ENCODE measurements at regions not wholly inside any gene's neighbourhood (a gene's known extent, or its start where the extent isn't known, plus 50 kb on each side); places are given as distances from the start of the nearest gene placed in this dataset.
A peak's percentile ranks its signal among the peaks of the same experiment; 100 is the strongest.

DNA sequence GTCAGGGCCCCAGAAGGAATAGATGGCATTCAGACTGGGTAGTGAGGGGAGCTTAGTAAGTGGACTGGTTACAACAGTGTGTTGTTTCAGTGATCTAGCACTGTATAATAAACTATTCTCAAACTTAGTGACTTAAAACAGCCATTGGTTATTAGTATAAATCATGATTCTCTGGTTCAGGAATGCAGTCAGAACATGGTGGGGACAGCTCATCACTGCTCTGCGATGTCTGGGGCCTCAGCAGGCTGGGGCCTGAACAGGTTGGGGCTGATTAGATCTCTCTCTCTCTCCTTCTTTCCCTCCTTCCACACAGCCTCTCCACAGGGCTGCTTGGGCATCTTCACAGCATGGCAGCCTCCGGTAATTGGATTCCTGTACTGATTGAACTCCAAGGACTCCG lies 160.4 kb downstream of the GATB start:
- DNase-seq (ENCODE audit: low read depth, low spot score), result no peak
- H3K4me1 Mint-ChIP-seq, result no peaks in the 10 kb centered on the region
- no peaks in the 10 kb centered on the region for H3K9me3 Mint-ChIP-seq
- no peaks in the 10 kb centered on the region for H3K36me3 Mint-ChIP-seq (ENCODE audit: low read depth)
- TF ChIP-seq, protein P1, sequence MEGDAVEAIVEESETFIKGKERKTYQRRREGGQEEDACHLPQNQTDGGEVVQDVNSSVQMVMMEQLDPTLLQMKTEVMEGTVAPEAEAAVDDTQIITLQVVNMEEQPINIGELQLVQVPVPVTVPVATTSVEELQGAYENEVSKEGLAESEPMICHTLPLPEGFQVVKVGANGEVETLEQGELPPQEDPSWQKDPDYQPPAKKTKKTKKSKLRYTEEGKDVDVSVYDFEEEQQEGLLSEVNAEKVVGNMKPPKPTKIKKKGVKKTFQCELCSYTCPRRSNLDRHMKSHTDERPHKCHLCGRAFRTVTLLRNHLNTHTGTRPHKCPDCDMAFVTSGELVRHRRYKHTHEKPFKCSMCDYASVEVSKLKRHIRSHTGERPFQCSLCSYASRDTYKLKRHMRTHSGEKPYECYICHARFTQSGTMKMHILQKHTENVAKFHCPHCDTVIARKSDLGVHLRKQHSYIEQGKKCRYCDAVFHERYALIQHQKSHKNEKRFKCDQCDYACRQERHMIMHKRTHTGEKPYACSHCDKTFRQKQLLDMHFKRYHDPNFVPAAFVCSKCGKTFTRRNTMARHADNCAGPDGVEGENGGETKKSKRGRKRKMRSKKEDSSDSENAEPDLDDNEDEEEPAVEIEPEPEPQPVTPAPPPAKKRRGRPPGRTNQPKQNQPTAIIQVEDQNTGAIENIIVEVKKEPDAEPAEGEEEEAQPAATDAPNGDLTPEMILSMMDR (conservative IDR thresholded peaks at IDR 0.05), result no peak
- H3K4me3 Mint-ChIP-seq, result no peak overlapping the region
- H3K27ac Mint-ChIP-seq (ENCODE audit: unreplicated experiment), result peak overlapping the region; percentile 5
- H3K27me3 Mint-ChIP-seq (ENCODE audit: low read depth), result no peaks in the 10 kb centered on the region

DNA sequence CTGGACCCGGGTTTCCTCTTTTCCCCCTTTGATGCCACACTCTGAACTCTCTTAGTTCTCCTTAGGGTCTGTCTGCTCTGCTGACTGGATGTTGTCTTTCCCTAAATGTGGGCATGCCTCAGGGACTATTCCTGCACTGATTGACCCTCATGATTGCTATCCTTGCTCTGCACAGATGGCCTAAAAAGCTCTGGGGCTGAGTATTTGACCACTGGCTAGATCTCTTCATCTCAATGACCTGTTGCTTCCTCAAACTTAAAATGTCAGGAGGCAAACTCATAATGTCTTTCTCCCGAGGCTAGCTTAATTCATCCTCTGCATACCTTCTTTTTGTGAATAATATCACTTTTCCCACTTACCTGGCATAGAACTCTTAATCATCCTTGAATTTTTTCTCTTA lies 157.4 kb downstream of the GATB start:
- Mint-ChIP-seq H3K4me1 (no peaks in the 10 kb centered on the region), H3K4me3 (no peak overlapping the region), H3K36me3 (ENCODE audit: low read depth) (no peaks in the 10 kb centered on the region), H3K9me3 (no peaks in the 10 kb centered on the region), H3K27ac (ENCODE audit: unreplicated experiment) (no peak overlapping the region), H3K27me3 (ENCODE audit: low read depth) (no peaks in the 10 kb centered on the region)
- no peak for DNase-seq (ENCODE audit: low read depth, low spot score)
- TF ChIP-seq, protein P1 (conservative IDR thresholded peaks at IDR 0.05), result no peak

DNA sequence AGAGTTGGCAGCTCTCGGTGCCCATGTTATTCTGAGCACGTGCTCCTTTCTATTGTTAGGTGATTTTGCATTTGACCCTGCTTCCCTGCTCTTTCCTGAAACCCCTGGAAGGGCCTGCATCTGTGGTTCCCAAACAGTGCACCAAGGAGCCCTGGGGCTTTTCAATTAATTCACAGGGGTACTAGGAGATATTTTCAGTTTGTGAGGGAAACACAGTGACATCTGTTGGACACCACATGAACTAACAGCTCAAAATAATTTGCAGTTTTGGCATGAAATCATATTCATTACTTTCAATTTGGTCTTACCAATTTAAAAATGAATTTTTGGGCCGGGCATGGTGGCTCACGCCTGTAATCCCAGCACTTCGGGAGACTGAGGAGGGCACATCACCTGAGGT lies 156.6 kb downstream of the GATB start:
- no peaks in the 10 kb centered on the region for H3K9me3 Mint-ChIP-seq
- no peaks in the 10 kb centered on the region for H3K27me3 Mint-ChIP-seq (ENCODE audit: low read depth)
- H3K4me3 Mint-ChIP-seq, result no peak overlapping the region
- DNase-seq (ENCODE audit: low read depth, low spot score), result no peak
- TF ChIP-seq, protein P1 (conservative IDR thresholded peaks at IDR 0.05), result peak; percentile 59
- H3K27ac Mint-ChIP-seq (ENCODE audit: unreplicated experiment), result no peak overlapping the region
- no peaks in the 10 kb centered on the region for H3K36me3 Mint-ChIP-seq (ENCODE audit: low read depth)
- H3K4me1 Mint-ChIP-seq, result no peaks in the 10 kb centered on the region

DNA sequence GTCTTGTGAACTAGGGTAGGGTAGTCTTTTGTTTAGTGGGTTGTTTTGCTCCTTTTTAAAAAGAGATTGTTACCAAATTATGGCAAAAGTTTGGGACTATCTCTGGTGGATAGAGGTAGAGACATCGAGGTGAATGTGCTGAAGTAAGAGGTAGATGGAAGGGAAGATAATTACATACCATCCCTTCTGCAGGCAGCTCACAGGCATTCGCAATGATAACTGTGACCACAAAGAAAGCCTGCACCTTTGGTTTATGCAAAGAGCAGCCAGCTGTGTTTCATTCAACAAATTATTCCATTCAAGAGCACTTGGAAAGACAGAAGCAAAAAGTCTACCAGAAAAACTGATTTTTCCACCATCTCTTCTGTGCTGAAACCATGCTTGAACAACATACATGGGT lies 155.6 kb downstream of the GATB start:
- no peaks in the 10 kb centered on the region for H3K9me3 Mint-ChIP-seq
- H3K36me3 Mint-ChIP-seq (ENCODE audit: low read depth), result no peaks in the 10 kb centered on the region
- H3K27ac Mint-ChIP-seq (ENCODE audit: unreplicated experiment), result no peak overlapping the region
- no peaks in the 10 kb centered on the region for H3K4me1 Mint-ChIP-seq
- TF ChIP-seq, protein P1 (conservative IDR thresholded peaks at IDR 0.05), result no peak
- DNase-seq (ENCODE audit: low read depth, low spot score), result no peak
- H3K27me3 Mint-ChIP-seq (ENCODE audit: low read depth), result no peaks in the 10 kb centered on the region
- H3K4me3 Mint-ChIP-seq, result no peak overlapping the region

DNA sequence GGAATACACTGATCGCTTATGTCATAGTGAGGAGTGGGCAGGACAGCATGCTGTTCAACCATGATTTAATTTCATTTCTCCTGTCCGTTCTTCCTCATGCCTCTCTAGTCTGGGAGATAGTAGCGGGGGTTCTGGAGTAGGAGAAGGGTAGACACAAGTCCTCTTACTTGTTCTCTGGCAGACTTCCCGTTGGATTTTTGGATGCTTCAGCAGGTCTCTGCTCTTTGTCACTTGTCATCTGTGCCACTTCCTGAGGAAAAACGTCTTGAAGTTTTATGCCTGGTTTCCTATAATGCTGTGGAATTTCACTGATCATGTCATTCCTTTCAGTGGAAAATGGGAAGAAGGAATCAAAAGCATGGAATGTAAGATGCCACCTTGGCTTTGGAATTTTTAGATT lies 154.7 kb downstream of the GATB start:
- no peaks in the 10 kb centered on the region for H3K36me3 Mint-ChIP-seq (ENCODE audit: low read depth)
- TF ChIP-seq, protein P1 (conservative IDR thresholded peaks at IDR 0.05), result no peak
- H3K4me3 Mint-ChIP-seq, result no peak overlapping the region
- no peaks in the 10 kb centered on the region for H3K9me3 Mint-ChIP-seq
- peaks cover 2% of the 10 kb centered on the region for H3K27me3 Mint-ChIP-seq (ENCODE audit: low read depth)
- no peak for DNase-seq (ENCODE audit: low read depth, low spot score)
- H3K27ac Mint-ChIP-seq (ENCODE audit: unreplicated experiment), result no peak overlapping the region
- H3K4me1 Mint-ChIP-seq, result no peaks in the 10 kb centered on the region

DNA sequence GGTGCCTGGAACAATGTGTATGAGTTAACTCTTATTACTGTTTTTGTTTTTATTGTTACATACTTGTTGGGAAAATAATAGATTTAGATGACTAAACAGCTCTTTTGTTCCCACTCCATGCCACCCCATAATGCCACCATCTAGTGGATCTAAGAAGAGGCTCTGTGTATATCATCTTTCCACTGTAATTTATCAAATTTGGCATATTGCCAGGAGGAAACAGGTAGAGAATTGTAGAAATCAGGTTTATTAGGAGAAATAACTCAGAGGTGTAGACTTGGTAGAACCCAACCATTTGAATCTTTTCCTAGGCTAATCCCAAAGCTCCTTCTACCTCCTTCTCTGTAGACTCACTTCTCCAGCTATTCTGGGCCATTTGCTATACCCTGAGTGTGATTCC lies 150.6 kb downstream of the GATB start:
- no peaks in the 10 kb centered on the region for H3K4me1 Mint-ChIP-seq

More for the DNA sequence above, 150.6 kb downstream of the GATB start:
- Mint-ChIP-seq H3K36me3 (ENCODE audit: low read depth) (no peaks in the 10 kb centered on the region), H3K9me3 (no peaks in the 10 kb centered on the region), H3K27ac (ENCODE audit: unreplicated experiment) (no peak overlapping the region), H3K4me3 (no peak overlapping the region), H3K27me3 (ENCODE audit: low read depth) (peaks cover 4% of the 10 kb centered on the region)
- DNase-seq (ENCODE audit: low read depth, low spot score), result no peak
- TF ChIP-seq, protein P1 (conservative IDR thresholded peaks at IDR 0.05), result no peak

All from neural crest cell (in vitro differentiated cells).